NCI-H748 (cell line): ENCODE measurements at regions not wholly inside any gene's neighbourhood (a gene's known extent, or its start where the extent isn't known, plus 50 kb on each side); places are given as distances from the start of the nearest gene placed in this dataset.

Source experiments
- DNase-seq: peaks from one replicate; lab custom pipeline; 2025; ENCODE audit not compliant: unreplicated experiment; lab: John Stamatoyannopoulos, UW

DNA sequence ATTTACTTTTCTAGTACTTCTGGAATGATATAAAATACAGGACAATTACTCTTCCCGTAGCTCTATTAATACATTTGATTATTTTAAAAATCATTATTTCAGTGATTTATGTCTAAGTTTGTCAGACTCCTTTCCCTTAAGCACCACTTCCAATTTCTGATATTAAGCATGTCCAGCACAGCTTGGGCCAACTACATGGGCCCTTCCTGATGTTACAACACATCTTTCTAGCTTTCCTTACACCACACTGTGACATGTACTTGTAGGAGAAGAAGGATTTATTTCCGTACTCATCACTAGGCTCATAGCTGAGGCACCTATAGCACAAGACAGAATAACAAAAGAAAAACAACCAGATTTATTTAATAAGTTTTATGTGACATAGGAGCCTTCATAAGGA is 134.8 kb upstream of the HNRNPA3 start:
- no peak for DNase-seq

- DNase-seq = no peak
Observed at GRCh38 chr2:177078416-177078815, 134.2 kb upstream of the HNRNPA3 start.

DNA sequence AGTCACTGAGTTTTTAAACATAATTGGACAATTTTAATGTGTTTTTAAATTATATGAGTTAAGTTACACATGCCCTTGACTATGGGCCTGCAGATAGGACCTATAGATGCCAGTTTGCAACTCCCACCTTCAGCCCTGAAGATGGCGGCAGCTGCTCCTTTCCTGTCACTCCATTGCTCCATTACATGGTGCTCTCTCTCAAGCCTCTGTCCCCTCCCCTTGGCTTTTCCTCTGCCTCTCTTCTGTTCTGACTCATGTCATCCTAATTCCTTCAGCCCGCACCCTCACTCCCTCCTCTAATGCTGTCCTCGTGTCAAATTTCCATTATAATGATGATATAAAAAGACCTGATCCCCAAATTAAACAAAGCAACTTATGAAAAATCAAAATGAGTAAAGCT is 133.7 kb upstream of the HNRNPA3 start:
- no peak for DNase-seq

DNA sequence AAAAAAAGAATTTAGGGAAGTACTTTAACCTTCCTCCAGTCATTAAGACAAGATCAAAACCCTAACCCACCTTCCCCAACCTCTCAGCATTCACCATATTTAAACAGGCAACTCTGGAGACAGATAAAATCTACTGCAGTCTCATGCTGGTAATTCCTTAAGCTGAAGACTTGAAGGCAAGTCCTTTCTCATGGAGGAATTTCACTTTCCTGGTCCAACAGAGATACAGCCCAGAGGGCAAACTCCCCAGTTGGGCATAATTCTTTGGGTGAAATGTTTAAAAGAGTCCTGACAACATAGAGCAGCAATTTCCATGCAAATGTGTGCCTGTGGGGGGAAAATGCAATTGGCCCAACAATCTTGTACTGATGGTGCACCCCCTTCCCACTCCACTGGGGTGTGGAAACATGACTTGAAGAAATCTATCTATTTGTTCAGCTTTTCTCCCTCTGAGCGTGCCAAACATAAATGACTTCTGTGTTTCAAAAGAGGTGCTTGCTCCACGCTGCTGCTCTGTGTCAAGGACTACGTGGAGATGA is 131.8 kb upstream of the HNRNPA3 start:
- no peak for DNase-seq

GRCh38 chr2:177084607-177085006 is 128.0 kb upstream of the HNRNPA3 start:
- DNase-seq = no peak

DNA sequence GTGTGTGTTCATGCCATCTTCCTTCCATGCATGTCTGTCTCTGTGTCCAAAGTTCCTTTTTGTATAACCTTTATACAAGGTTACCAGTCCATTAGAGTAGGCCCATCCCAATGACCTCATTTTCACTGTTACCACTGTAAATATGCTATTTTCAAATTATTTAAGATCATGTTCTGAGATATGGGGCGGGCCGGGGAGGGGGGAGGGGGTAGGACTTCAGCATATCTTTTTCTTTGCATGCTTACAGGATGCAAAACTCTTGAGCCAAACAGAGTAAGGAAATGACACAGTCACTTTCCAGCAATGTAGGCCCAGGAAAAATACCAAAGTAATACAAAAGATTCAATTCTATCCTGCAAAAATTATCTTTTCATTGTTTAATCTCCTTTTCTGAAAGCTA is 124.1 kb upstream of the HNRNPA3 start:
- no peak for DNase-seq

DNA sequence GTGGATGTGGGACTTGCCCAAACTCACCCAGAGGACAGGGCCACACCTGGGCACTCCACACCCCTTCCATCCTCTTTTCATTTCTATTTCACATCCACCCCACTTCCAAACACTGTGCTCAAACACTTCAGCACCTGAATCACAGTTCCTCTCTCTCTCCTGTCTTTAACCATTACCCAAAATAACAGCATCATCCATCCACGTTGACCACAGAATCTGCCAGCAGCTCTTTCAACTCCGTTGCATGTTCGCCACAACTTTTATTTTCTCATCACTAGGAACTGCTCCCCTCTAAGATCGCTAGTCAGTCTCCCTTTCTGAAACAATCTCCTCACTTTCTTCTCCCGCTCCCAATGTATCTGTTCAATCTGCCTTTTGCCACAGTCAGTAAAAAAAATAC is 121.6 kb upstream of the HNRNPA3 start:
- no peak for DNase-seq

- DNase-seq = no peak
Observed at GRCh38 chr2:177093371-177093770, 119.2 kb upstream of the HNRNPA3 start.

- DNase-seq = no peak
Observed at GRCh38 chr2:177098001-177098613, 114.5 kb upstream of the HNRNPA3 start.

GRCh38 chr2:177101930-177102329 is 110.7 kb upstream of the HNRNPA3 start:
- DNase-seq = no peak

DNA sequence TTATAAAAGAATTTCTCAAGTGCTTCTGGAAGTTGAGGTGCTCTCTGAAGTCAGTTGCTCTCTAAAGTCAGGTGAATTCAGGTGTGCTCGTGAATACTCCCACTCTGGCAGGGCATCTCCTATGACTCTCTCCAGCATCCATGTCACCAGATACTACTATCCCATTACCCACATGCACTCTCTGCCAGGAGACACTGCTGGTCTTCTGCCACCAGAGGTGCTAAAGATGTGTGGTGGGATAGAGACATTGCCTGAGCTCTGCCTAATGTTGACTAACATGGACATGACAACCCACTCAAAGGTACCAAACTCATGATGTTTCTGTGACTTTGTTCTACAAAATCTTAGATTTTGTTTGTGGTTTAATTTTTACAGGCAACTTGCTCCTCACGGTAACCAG is 106.4 kb upstream of the HNRNPA3 start:
- DNase-seq = no peak

DNA sequence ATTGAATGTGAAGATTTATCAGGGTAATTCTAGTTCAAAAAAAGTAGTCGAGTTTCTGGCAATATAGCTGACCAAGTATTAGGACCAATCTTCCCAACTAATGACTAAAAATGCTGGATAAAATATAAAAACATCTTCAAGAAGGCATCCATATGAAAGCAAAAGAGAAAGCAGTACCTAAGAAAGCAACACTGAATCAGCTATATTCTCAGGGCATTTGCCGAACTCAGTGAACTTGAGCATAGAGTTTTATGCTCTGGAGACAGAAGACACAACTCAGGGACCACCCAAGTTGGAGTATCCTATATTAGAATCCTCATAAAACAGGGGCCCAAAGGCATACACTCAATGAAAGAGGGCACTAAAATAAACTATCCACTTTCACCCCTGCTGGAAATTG is 103.7 kb upstream of the HNRNPA3 start:
- no peak for DNase-seq

DNA sequence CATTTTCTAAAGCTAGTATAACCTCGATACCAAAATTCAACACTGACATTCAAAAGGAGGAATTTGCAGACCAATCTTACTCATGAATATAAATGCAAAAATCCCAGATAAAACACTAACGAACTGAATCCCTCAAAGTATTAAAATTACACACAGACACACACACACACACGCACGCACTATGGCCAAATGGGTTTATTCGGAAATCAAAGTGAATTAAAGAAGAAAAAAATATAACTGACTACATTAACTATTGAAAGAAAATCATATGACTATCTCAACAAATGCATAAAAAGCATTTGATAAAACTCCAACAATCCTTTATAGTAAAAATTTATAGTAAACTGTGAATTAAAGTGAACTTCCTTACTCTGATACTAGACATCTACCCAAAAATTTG is 97.9 kb upstream of the HNRNPA3 start:
- no peak for DNase-seq

GRCh38 chr2:177117755-177118154 is 94.8 kb upstream of the HNRNPA3 start:
- no peak for DNase-seq

GRCh38 chr2:177118636-177119035 is 94.0 kb upstream of the HNRNPA3 start:
- DNase-seq = no peak

DNA sequence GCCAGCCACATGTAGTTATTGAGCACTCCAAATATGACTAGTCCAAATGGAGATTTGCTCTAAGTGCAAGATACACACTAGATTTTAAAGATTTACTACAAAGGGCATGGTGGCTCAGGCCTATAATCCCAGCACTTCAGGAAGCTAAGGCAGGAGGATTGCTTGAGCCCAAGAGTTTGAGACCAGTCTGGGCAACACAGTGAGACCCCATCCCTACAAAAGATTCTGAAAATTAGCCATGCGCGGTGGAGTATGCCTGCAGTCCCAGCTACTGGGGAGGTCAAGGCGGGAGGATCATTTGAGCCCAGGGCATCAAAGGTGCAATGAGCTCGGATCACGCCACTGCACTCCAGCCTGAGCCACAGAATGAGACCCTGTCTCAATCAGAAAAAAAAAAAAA is 93.5 kb upstream of the HNRNPA3 start:
- no peak for DNase-seq

GRCh38 chr2:177123048-177123447 is 89.5 kb upstream of the HNRNPA3 start:
- no peak for DNase-seq

DNA sequence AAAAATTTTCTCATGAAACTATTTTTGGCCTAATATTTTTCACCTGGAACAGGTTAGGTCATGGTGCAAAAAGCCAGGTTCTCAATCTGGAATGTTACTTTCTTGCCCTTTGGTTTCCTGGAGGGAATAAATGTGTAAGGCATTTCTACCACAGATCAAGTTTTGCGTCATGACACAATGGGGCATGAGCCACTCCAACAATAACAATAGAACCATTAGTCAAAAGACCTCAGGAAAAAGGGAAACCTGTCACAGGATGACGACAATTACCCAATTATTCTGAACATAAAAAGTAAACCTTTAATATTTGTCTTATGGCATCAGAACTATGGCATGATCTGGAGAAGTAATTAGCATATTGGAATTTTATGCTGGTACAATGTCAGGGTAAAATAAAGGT is 88.2 kb upstream of the HNRNPA3 start:
- no peak for DNase-seq

DNA sequence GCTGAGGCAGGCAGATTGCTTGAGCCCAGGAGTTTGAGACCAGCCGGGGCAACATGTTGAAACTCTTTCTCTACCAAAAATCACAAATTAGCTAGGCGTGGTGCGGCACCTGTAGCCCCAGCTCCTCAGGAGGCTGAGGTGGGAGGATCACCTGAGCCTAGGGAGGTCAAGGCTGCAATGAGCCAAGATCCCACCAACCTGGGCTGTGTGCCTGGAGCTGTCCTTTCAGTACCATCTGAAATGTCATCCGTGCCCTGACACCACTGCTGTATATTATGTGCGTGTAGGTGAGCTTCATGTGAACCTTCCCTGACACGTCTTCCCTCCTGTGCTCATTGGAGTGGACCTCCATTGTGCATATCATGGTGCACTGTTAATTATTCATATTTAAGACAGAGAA is 84.8 kb upstream of the HNRNPA3 start:
- DNase-seq = no peak

GRCh38 chr2:177129610-177130009 is 83.0 kb upstream of the HNRNPA3 start:
- DNase-seq = no peak

- no peak for DNase-seq
Observed at GRCh38 chr2:177131858-177132257, 80.7 kb upstream of the HNRNPA3 start.

DNA sequence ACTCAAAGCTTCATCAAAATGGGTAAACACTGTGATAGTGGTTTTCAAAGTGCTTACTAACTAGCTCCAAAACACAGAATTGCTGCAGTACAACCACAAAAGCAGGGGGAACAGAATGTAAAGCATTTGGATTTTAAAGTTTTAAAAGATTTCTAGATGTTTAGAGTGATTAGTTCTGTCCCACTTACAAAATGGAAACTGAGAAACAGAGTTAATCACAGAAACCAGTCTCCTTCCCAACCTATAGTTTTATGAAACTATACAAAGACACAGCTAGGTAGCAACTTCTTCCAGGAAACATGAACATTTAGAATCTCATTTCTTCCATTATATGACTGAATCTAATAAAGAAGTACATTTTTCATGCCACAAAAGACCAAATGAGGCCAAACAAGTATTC is 73.8 kb upstream of the HNRNPA3 start:
- no peak for DNase-seq

- no peak for DNase-seq
Observed at GRCh38 chr2:177141866-177142265, 70.7 kb upstream of the HNRNPA3 start.
